Thoracic aorta (tissue), 2 donors: ENCODE measurements at regions not wholly inside any gene's neighbourhood (a gene's known extent, or its start where the extent isn't known, plus 50 kb on each side); places are given as distances from the start of the nearest gene placed in this dataset.

ENCODE experiments used
- ATAC-seq: fragments of 150-250 bp; one replicate; pipeline ENCODE4 v1.8.0; 2017; ENCODE audit warnings: low read depth; ENCODE audit not compliant: insufficient number of reproducible peaks, low FRiP score
- DNase-seq: peaks from one replicate; pipeline ENCODE4 v3.0.0-alpha.2; 2020; ENCODE audit warnings: low spot score
- H3K27ac ChIP-seq, 2 donors: fragments of 200-600 bp; sonication (generic); 1 replicate in 1 of 2; 2 replicates in 1 of 2; pipeline ENCODE4 v1.5.1; 2016; ENCODE audit warnings: mild to moderate bottlenecking in 2 of 2, moderate library complexity in 2 of 2
- H3K27me3 ChIP-seq: fragments of 200-600 bp; sonication (generic); replicated peaks from 2 replicates; pipeline ENCODE4 v1.6.0; 2016; ENCODE audit warnings: mild to moderate bottlenecking; ENCODE audit not compliant: insufficient read depth
- H3K36me3 ChIP-seq: fragments of 200-600 bp; sonication (generic); one replicate; pipeline ENCODE4 v1.5.1; 2016
- H3K4me1 ChIP-seq, 2 donors: fragments of 200-600 bp; sonication (generic); 1 replicate in 1 of 2; 2 replicates in 1 of 2; pipeline versions ENCODE4 v1.5.1 to v1.6.0; 2016; ENCODE audit warnings: low read depth in 2 of 2, mild to moderate bottlenecking in 1 of 2; ENCODE audit not compliant: control insufficient read depth in 1 of 2
- H3K4me3 ChIP-seq: fragments of 200-600 bp; sonication (generic); 2 replicates; pipeline ENCODE4 v1.5.1; 2016; ENCODE audit warnings: mild to moderate bottlenecking
- H3K9me3 ChIP-seq: fragments of 200-600 bp; sonication (generic); 2 replicates; pipeline ENCODE4 v1.5.1; 2016
- CTCF ChIP-seq: fragments of 200-600 bp; sonication (generic); IDR thresholded peaks from one replicate; pipeline ENCODE4 v1.5.1; 2019; ENCODE audit warnings: antibody characterized with exemption

GRCh38 chr3:75136100-75136897 lies 521.8 kb upstream of the CNTN3 start:
- no peak for TF ChIP-seq CTCF
- DNase-seq (no peak), ATAC-seq (no peak)

DNA sequence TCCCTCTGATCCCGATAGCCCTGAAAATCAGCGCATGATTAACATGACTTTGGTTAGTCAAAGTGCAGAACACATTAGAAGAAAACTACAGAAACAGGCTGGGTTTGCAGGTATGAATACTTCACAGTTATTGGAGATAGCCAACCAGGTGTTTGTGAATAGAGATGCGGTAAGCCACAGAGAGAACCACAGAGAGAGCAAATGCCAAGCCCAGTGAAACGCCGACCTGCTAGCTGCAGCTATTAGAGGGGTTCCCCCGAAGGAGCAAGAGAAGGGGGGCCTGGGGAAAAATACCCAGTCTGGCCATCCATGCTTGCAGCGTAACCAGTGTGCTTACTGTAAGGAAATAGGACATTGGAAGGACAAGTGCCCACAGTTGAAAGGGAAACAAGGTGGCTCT lies 523.9 kb upstream of the CNTN3 start:
- Histone ChIP-seq H3K27me3 (no peaks in the 10 kb centered on the region), H3K4me3 (no peak overlapping the region), H3K4me1 (no peaks in the 10 kb centered on the region), H3K27ac (no peak overlapping the region), H3K9me3 (no peaks in the 10 kb centered on the region), H3K36me3 (no peaks in the 10 kb centered on the region)
- DNase-seq: no peak
- no peak for ATAC-seq
- no peak for TF ChIP-seq CTCF

More at GRCh38 chr3:75136100-75136897, 521.8 kb upstream of the CNTN3 start:
- H3K4me3 ChIP-seq: no peak overlapping the region
- H3K27ac ChIP-seq: no peak overlapping the region
- no peaks in the 10 kb centered on the region for H3K4me1 ChIP-seq
- H3K27me3 ChIP-seq: no peaks in the 10 kb centered on the region
- H3K36me3 ChIP-seq: no peaks in the 10 kb centered on the region
- H3K9me3 ChIP-seq: no peaks in the 10 kb centered on the region

- Histone ChIP-seq H3K36me3 (no peaks in the 10 kb centered on the region), H3K27ac (no peak overlapping the region), H3K27me3 (no peaks in the 10 kb centered on the region), H3K4me1 (no peaks in the 10 kb centered on the region), H3K4me3 (no peak overlapping the region), H3K9me3 (no peaks in the 10 kb centered on the region)
- DNase-seq (no peak), ATAC-seq (no peak)
- no peak for TF ChIP-seq CTCF
These were observed 523.1 kb upstream of the FRG2C start for GRCh38 chr3:75140904-75141615.

DNA sequence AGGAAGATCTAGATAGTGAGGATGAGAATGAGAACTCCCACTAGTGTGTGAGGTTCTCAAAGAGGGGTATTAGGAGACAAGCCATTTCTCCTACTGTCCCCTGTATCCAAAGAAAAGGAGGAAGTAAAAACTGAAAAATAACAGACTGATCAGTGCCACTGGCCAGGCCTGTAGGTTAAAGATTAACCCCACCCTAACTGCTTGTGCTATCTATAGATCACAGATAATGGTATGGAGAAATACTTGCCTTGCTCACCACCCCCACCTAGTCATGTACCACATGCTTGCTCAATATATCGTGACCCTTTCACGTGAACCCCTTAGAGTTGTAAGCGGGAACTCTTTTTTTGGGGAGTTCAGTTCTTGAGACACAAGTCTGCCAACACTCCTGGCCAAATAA lies 519.7 kb upstream of the FRG2C start:
- no peak for DNase-seq
- ATAC-seq: no peak
- no peaks in the 10 kb centered on the region for H3K9me3 ChIP-seq
- TF ChIP-seq CTCF: no peak
- no peaks in the 10 kb centered on the region for H3K4me1 ChIP-seq
- no peak overlapping the region for H3K4me3 ChIP-seq
- H3K27ac ChIP-seq: no peak overlapping the region
- no peaks in the 10 kb centered on the region for H3K36me3 ChIP-seq
- no peaks in the 10 kb centered on the region for H3K27me3 ChIP-seq

GRCh38 chr3:75171630-75172230 lies 492.4 kb upstream of the FRG2C start:
- H3K4me1 ChIP-seq: no peaks in the 10 kb centered on the region
- no peaks in the 10 kb centered on the region for H3K36me3 ChIP-seq
- H3K27me3 ChIP-seq: no peaks in the 10 kb centered on the region
- H3K9me3 ChIP-seq: no peaks in the 10 kb centered on the region
- no peak overlapping the region for H3K27ac ChIP-seq
- no peak for ATAC-seq
- no peak overlapping the region for H3K4me3 ChIP-seq
- no peak for TF ChIP-seq CTCF
- no peak for DNase-seq
